A673 (cell line): ENCODE measurements at regions not wholly inside any gene's neighbourhood (a gene's known extent, or its start where the extent isn't known, plus 50 kb on each side); places are given as distances from the start of the nearest gene placed in this dataset.

Experiments used
- BruUV-seq: library from RNA; stranded (reverse); fragments of 400-500 nt; replicated peaks from 2 replicates; lab custom pipeline; 2021; lab: Mats Ljungman, UMichigan
- CTCF ChIA-PET: fragments of 300-600 bp; sonication (Branson Sonifier 250); formaldehyde crosslinking; loops from one replicate; lab custom pipeline; 2022; ENCODE audit warnings: antibody characterized with exemption; lab: Charles Lee
- POLR2A ChIA-PET: fragments of 300-600 bp; sonication (Branson Sonifier 250); formaldehyde crosslinking; loops from one replicate; lab custom pipeline; 2022; ENCODE audit warnings: antibody characterized with exemption; ENCODE audit not compliant: low non-redundant PET; lab: Charles Lee
- DNase-seq: peaks from one replicate; pipeline ENCODE4 v3.0.0-alpha.2; 2015; ENCODE audit warnings: low spot score
- H3K27ac ChIP-seq: fragments of 200-600 bp; sonication (generic); 2 replicates; pipeline ENCODE4 v1.5.1; 2016; ENCODE audit warnings: mixed run types, low read depth, mild to moderate bottlenecking, mixed read lengths, antibody characterized with exemption, low read length; ENCODE audit not compliant: poor library complexity, severe bottlenecking
- H3K27me3 ChIP-seq: fragments of 200-600 bp; sonication (generic); replicated peaks from 2 replicates; pipeline ENCODE4 v1.6.1; 2017; ENCODE audit warnings: mixed run types, low read depth, mild to moderate bottlenecking, mixed read lengths, antibody characterized with exemption, low read length; ENCODE audit not compliant: insufficient read depth, poor library complexity
- H3K36me3 ChIP-seq: fragments of 200-600 bp; sonication (generic); 2 replicates; pipeline ENCODE4 v1.6.1; 2016; ENCODE audit warnings: mixed run types, mild to moderate bottlenecking, mixed read lengths, antibody characterized with exemption, low read length; ENCODE audit not compliant: insufficient read depth, poor library complexity, severe bottlenecking
- H3K4me1 ChIP-seq: fragments of 200-600 bp; sonication (generic); 2 replicates; pipeline ENCODE4 v1.6.1; 2017; ENCODE audit warnings: mixed run types, mild to moderate bottlenecking, mixed read lengths, antibody characterized with exemption, low read length; ENCODE audit not compliant: insufficient read depth, poor library complexity, severe bottlenecking
- H3K4me3 ChIP-seq: fragments of 200-600 bp; sonication (generic); 2 replicates; pipeline ENCODE4 v1.5.1; 2016; ENCODE audit warnings: low read depth, mixed run types, mild to moderate bottlenecking, mixed read lengths, low read length; ENCODE audit not compliant: poor library complexity, severe bottlenecking
- H3K9me3 ChIP-seq: fragments of 200-600 bp; sonication (generic); 2 replicates; pipeline ENCODE4 v1.6.1; 2016; ENCODE audit warnings: mixed run types, low read depth, mild to moderate bottlenecking, mixed read lengths, antibody characterized with exemption, low read length; ENCODE audit not compliant: poor library complexity, severe bottlenecking
- EZH2 ChIP-seq: fragments of 200-600 bp; sonication (generic); IDR thresholded peaks from 2 replicates; pipeline ENCODE4 v1.6.1; 2017; ENCODE audit warnings: borderline replicate concordance, low read depth, mild to moderate bottlenecking, mixed read lengths, antibody characterized with exemption, low read length; ENCODE audit not compliant: poor library complexity, severe bottlenecking
- intact Hi-C: fragments of 100-400 bp; cut with micrococcal nuclease; formaldehyde crosslinking; loops from one replicate; pipeline ENCODE4 v1.10.0; 2022; ENCODE audit not compliant: unreplicated experiment
- TF ChIP-seq, protein P1 (sequence below): fragments of 300-800, 200-600 bp; sonication (generic); conservative IDR thresholded peaks from 2 replicates; pipeline ENCODE4 v1.5.1; 2017; ENCODE audit warnings: low read depth, mild to moderate bottlenecking, antibody characterized with exemption, low read length, moderate library complexity, mixed read lengths

DNA sequence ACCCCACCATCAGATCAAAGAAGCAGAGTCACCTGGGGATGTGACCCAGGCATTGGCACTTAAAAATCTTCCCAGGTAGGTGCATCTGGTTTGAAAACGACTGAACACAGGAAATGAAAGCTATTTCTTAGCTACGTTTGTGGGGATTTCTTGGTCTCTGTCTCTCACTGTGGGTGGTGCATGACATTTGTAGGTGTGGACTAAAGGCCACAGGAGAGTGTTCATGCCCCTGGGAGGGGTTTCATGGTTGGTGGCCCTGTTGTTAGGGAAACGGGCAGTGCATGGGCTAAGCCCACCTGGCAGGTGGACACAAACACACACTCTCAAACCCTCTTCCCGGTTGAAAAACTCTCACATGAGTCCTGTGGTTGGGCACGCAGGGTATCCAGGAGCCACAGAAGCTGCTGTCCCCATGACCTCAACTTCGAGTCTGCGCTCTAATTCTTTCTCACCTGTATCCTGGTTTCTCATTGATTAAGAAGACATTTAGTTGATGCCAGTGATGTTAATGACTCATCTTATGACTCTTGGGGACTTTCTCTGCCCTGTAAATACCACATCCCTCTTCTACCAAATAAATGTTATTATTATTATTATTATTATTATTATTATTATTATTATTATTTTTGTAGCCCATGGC lies 119.4 kb downstream of the MRPS6 start:
- H3K27ac ChIP-seq = no peak overlapping the region
- ChIA-PET POLR2A (no interaction called here), CTCF (no interaction called here)
- H3K9me3 ChIP-seq = no peaks in the 10 kb centered on the region
- H3K4me3 ChIP-seq = no peak overlapping the region
- H3K36me3 ChIP-seq = no peaks in the 10 kb centered on the region
- no peak for TF ChIP-seq EZH2
- TF ChIP-seq, protein P1, sequence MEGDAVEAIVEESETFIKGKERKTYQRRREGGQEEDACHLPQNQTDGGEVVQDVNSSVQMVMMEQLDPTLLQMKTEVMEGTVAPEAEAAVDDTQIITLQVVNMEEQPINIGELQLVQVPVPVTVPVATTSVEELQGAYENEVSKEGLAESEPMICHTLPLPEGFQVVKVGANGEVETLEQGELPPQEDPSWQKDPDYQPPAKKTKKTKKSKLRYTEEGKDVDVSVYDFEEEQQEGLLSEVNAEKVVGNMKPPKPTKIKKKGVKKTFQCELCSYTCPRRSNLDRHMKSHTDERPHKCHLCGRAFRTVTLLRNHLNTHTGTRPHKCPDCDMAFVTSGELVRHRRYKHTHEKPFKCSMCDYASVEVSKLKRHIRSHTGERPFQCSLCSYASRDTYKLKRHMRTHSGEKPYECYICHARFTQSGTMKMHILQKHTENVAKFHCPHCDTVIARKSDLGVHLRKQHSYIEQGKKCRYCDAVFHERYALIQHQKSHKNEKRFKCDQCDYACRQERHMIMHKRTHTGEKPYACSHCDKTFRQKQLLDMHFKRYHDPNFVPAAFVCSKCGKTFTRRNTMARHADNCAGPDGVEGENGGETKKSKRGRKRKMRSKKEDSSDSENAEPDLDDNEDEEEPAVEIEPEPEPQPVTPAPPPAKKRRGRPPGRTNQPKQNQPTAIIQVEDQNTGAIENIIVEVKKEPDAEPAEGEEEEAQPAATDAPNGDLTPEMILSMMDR = no peak
- no peaks in the 10 kb centered on the region for H3K27me3 ChIP-seq
- BruUV-seq = no TSS peak
- DNase-seq = no peak
- intact Hi-C loops = no loop called here
- H3K4me1 ChIP-seq = no peaks in the 10 kb centered on the region

- Histone ChIP-seq H3K4me3 (no peak overlapping the region), H3K4me1 (peaks cover 7% of the 10 kb centered on the region), H3K9me3 (no peaks in the 10 kb centered on the region), H3K27ac (no peak overlapping the region), H3K27me3 (no peaks in the 10 kb centered on the region), H3K36me3 (no peaks in the 10 kb centered on the region)
- POLR2A ChIA-PET = no interaction called here
- CTCF ChIA-PET = no interaction called here
- intact Hi-C loops = no loop called here
- TF ChIP-seq, protein P1 = no peak
- no peak for TF ChIP-seq EZH2
- no peak for DNase-seq
- BruUV-seq = no TSS peak
Observed at GRCh38 chr21:34195335-34195734, 122.0 kb downstream of the MRPS6 start.

- Histone ChIP-seq H3K36me3 (no peaks in the 10 kb centered on the region), H3K4me3 (no peak overlapping the region), H3K27ac (no peak overlapping the region), H3K9me3 (no peaks in the 10 kb centered on the region), H3K27me3 (no peaks in the 10 kb centered on the region), H3K4me1 (peaks cover 16% of the 10 kb centered on the region)
- CTCF ChIA-PET = no interaction called here
- no TSS peak for BruUV-seq
- TF ChIP-seq EZH2 = no peak
- TF ChIP-seq, protein P1 = no peak
- POLR2A ChIA-PET = no interaction called here
- intact Hi-C loops = no loop called here
- no peak for DNase-seq
Observed at GRCh38 chr21:34196996-34197395, 123.6 kb downstream of the MRPS6 start.
